NB4 (cell line): ENCODE measurements at regions not wholly inside any gene's neighbourhood (a gene's known extent, or its start where the extent isn't known, plus 50 kb on each side); places are given as distances from the start of the nearest gene placed in this dataset.

ENCODE experiments used
- DNase-seq: peaks from one replicate; pipeline ENCODE4 v3.0.0; 2010; ENCODE audit warnings: low read depth
- H3K4me3 ChIP-seq: one replicate; pipeline ENCODE4 v1.5.1; 2011; ENCODE audit warnings: mild to moderate bottlenecking, low read depth, low read length, moderate library complexity
- MYC ChIP-seq: IDR thresholded peaks from 2 replicates; pipeline ENCODE4 v1.6.1; 2011; ENCODE audit warnings: low read depth, low read length
- POLR2A ChIP-seq: IDR thresholded peaks from 2 replicates; pipeline ENCODE4 v1.6.1; 2011; ENCODE audit warnings: mild to moderate bottlenecking; ENCODE audit not compliant: insufficient read length; ENCODE audit errors: extremely low read depth
- TF ChIP-seq, protein P1 (sequence below): IDR thresholded peaks from 2 replicates; pipeline ENCODE4 v1.6.1; 2011; ENCODE audit warnings: low read depth, low read length
- TF ChIP-seq, protein P2 (sequence below): IDR thresholded peaks from one replicate; pipeline ENCODE4 v1.5.1; 2012; ENCODE audit warnings: low read depth, low read length

DNA sequence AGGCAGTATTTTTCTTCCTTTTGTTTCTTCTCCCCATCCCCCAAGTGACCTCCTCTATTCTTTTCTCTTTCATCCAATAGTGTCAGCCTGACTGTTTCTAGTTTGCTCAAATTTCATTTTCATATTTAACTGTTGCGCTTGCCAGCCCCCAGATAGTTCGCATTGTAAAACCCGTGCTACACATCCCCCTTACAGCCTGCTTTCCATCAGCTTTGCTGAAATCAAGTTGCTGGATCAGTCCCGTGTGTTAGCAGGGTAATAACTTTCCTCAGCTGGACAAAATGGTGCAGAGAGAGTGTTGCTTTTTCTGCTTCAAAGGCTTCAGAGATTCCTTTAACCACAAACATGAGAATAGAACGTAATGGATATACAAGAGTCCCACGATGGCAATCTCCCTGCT lies 180.6 kb upstream of the NPVF start:
- H3K4me3 ChIP-seq: no peak overlapping the region
- no peak for DNase-seq
- no peak for TF ChIP-seq POLR2A
- TF ChIP-seq MYC: no peak
- TF ChIP-seq, protein P1, sequence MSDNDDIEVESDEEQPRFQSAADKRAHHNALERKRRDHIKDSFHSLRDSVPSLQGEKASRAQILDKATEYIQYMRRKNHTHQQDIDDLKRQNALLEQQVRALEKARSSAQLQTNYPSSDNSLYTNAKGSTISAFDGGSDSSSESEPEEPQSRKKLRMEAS: no peak
- TF ChIP-seq, protein P2, sequence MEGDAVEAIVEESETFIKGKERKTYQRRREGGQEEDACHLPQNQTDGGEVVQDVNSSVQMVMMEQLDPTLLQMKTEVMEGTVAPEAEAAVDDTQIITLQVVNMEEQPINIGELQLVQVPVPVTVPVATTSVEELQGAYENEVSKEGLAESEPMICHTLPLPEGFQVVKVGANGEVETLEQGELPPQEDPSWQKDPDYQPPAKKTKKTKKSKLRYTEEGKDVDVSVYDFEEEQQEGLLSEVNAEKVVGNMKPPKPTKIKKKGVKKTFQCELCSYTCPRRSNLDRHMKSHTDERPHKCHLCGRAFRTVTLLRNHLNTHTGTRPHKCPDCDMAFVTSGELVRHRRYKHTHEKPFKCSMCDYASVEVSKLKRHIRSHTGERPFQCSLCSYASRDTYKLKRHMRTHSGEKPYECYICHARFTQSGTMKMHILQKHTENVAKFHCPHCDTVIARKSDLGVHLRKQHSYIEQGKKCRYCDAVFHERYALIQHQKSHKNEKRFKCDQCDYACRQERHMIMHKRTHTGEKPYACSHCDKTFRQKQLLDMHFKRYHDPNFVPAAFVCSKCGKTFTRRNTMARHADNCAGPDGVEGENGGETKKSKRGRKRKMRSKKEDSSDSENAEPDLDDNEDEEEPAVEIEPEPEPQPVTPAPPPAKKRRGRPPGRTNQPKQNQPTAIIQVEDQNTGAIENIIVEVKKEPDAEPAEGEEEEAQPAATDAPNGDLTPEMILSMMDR: no peak

DNA sequence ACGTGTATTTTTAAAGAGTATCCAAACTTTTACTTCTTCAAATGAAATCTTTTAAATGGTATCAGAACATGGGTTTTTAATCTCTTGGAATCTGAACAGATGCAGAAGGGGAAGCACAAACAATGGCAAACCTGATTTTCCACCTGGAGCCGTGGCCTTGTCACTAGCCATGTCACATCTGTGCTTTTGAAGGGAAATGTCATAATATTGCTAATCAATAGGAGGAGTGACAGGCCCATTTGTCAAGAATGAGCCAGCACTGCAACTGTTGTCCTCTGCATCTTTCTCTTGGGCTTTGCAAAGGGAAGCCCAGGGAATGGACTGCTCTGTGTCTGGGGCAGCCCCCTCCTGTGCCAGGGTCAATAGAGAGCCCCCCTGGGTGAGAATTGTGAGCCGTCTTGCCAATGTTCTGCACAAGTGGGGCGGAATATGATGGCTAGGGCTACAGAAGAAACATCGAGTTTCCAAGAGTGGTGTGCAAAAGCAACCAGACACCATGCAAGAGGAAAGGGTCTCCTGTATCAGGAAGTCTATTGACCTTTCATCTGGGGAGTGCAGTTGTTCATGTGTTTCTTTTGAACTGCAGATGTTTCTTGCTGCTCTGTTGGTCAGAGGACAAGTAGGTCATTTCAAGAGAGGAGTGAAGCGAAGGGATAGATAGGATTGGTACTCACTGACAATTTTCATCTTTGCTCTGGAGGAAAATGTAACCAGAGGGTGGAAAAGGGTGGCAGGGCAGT lies 181.8 kb upstream of the NPVF start:
- no peak overlapping the region for H3K4me3 ChIP-seq

DNA sequence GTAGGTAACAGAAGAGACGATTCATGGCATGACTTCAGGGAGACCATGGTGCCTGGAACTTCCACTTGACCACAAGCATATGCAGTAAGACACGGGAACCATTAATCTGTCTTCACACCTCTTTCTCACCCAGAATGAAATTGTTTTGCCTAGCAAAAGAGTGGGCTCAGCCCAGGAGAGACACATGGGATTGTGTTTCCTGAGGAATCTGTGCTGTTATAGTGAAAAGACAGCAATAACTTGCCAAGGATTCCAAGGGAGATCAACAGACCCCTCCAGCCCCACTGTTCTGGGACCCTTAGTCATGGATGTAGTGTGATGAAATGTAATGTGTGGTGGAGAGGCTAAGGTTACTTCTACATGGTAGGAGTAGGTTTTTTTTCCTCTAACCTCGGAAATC lies 192.5 kb upstream of the NPVF start:
- no peak for DNase-seq
- TF ChIP-seq POLR2A (no peak), MYC (no peak)
- TF ChIP-seq, protein P1: no peak
- TF ChIP-seq, protein P2: no peak
- H3K4me3 ChIP-seq: no peak overlapping the region

More for the DNA sequence above, 181.8 kb upstream of the NPVF start:
- DNase-seq: no peak
- TF ChIP-seq, protein P2: no peak
- no peak for TF ChIP-seq POLR2A
- no peak for TF ChIP-seq MYC
- TF ChIP-seq, protein P1: no peak

DNA sequence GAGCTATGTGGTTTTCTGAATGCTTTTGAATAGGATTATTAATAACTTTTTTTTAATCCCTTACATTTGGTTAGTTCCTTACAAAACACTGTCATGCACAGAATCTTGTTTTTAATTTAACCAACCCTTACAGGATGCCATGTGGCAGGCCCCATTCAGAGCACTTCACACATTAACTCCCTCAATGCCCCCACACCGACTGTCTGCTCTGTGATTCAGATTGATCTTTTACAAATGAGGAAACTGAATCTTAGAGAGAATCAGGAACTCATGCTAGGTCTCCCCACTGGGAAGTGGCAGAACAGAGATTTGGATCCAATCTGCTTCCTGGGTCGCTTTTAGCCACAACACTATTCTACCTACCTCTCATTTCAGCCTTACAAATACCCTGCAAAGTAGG lies 195.8 kb upstream of the NPVF start:
- no peak overlapping the region for H3K4me3 ChIP-seq
- DNase-seq: no peak
- no peak for TF ChIP-seq MYC
- TF ChIP-seq, protein P2: no peak
- TF ChIP-seq, protein P1: no peak
- no peak for TF ChIP-seq POLR2A

DNA sequence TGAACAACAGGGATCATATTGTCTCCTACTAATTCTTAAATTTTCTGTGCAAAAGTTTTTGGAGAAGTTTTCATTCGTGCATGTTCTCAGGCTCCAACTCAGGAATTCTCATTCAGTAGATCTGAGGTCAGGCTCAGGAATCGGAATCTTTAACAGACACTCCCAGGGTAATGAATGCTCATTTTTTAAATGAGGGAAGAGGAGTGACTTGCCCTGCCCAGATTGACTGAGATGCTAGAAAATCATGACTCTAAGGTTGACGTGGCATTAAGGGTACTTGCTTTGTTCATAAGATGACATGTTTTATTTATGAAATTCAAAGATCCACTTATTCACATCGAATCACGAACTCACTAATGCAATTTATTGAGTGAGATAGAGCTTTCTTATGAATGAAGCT lies 196.6 kb upstream of the NPVF start:
- TF ChIP-seq, protein P1: no peak
- TF ChIP-seq, protein P2: no peak
- TF ChIP-seq POLR2A (no peak), MYC (no peak)
- no peak for DNase-seq
- H3K4me3 ChIP-seq: no peak overlapping the region
